Right lobe of liver (tissue), 4 donors: ENCODE measurements at regions not wholly inside any gene's neighbourhood (a gene's known extent, or its start where the extent isn't known, plus 50 kb on each side); places are given as distances from the start of the nearest gene placed in this dataset.

Experiments used
- POLR2A ChIP-seq: fragments of 450-650 bp; IDR thresholded peaks from one replicate; pipeline ENCODE4 v1.6.1; 2017; ENCODE audit warnings: antibody characterized with exemption, mild to moderate bottlenecking
- TF ChIP-seq, protein P1 (sequence below), 4 donors: fragments of 200-600 bp in 3 of 4; fragments of 450-650 bp in 1 of 4; IDR thresholded peaks; one replicate each; pipeline versions ENCODE4 v1.5.1 to v1.8.0; 2016 to 2022; ENCODE audit warnings: antibody characterized with exemption in 4 of 4, mild to moderate bottlenecking in 2 of 4
- donor health status: DM: no; HTN: no; CAD: no.
- donor health status: DM: no; HTN: no; CAD: no.
- donor health status: DM: no; HTN: yes; CAD: no.

DNA sequence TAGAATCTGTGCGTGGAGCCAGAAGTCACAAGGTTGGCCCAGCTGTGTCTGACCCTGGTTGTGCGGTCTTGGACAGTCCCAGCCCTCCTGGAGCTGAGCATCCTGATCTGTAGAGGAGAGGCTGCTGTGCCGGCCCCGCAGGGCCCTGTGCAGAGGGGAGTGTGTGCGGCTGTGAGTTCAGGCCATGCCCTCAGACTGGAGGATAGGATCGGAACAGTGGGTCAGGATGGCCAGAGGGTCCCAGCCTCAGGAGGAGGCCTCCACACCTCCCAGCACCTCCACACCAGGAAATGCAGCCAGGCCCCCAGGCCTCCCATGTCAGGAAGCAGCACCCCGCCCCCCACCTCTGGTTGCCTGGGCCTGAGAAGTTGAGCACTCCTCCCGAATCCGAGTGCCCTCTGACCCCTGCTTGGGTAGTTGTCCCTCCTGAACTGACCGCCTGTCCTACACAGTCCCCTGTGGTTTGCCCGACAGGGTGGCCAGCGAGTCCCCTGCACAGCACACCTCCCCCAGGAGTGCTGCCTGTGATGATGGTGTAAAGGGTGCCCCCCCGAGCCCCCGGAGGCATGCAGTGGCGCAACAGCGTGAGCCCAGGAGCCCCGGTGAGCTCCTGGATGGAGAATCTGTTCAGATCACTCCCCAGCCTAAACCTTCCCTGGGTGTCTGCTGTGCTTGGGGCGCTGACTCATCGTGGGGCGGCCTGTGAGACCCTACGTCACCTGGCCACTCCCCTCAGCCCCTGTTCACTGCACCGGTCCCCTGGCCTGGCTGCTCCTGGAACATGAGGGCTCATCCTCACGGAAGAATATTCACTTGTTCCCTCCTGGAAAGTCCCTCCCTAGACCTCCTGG lies 285.2 kb downstream of the SEC14L1 start:
- TF ChIP-seq, protein P1, sequence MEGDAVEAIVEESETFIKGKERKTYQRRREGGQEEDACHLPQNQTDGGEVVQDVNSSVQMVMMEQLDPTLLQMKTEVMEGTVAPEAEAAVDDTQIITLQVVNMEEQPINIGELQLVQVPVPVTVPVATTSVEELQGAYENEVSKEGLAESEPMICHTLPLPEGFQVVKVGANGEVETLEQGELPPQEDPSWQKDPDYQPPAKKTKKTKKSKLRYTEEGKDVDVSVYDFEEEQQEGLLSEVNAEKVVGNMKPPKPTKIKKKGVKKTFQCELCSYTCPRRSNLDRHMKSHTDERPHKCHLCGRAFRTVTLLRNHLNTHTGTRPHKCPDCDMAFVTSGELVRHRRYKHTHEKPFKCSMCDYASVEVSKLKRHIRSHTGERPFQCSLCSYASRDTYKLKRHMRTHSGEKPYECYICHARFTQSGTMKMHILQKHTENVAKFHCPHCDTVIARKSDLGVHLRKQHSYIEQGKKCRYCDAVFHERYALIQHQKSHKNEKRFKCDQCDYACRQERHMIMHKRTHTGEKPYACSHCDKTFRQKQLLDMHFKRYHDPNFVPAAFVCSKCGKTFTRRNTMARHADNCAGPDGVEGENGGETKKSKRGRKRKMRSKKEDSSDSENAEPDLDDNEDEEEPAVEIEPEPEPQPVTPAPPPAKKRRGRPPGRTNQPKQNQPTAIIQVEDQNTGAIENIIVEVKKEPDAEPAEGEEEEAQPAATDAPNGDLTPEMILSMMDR (IDR thresholded peaks at IDR 0.05), result no peak
- TF ChIP-seq POLR2A, result no peak
